Mesenchymal stem cell (in vitro differentiated cells and primary cell): ENCODE measurements at regions not wholly inside any gene's neighbourhood (a gene's known extent, or its start where the extent isn't known, plus 50 kb on each side); places are given as distances from the start of the nearest gene placed in this dataset.
A peak's percentile ranks its signal among the peaks of the same experiment; 100 is the strongest.
"Not testable (repeated sequence)": the region's sequence is repeated elsewhere in the genome, so short reads cannot be mapped to it uniquely, and the experiment has no call there.

Source experiments
- DNase-seq: peaks from one replicate; pipeline ENCODE4 v3.0.0-alpha.2; 2013
- H2AFZ ChIP-seq: one replicate; pipeline ENCODE4 v1.6.1; 2013; ENCODE audit warnings: low read depth, mild to moderate bottlenecking, control low read depth, inconsistent platforms, low read length, moderate library complexity
- H2AK5ac ChIP-seq: 2 replicates; pipeline ENCODE4 v1.6.1; 2013; ENCODE audit warnings: low read length, moderate library complexity, mild to moderate bottlenecking, inconsistent platforms; ENCODE audit not compliant: severe bottlenecking
- H2BK120ac ChIP-seq: one replicate; pipeline ENCODE4 v1.6.1; 2013; ENCODE audit warnings: low read depth, mild to moderate bottlenecking, inconsistent platforms, low read length, moderate library complexity
- H2BK12ac ChIP-seq, 2 experiments: one replicate each; pipeline ENCODE4 v1.6.1; 2013; ENCODE audit warnings: inconsistent platforms in 2 of 2, low read length in 2 of 2, mild to moderate bottlenecking in 2 of 2, moderate library complexity in 2 of 2, control low read depth in 1 of 2
- H2BK15ac ChIP-seq: one replicate; pipeline ENCODE4 v1.6.1; 2013; ENCODE audit warnings: mild to moderate bottlenecking, low read depth, inconsistent platforms; ENCODE audit not compliant: poor library complexity, severe bottlenecking
- H2BK5ac ChIP-seq: 2 replicates; pipeline ENCODE4 v1.6.1; 2013; ENCODE audit warnings: low read depth, mild to moderate bottlenecking, low read length, control low read depth, inconsistent platforms; ENCODE audit not compliant: poor library complexity, severe bottlenecking
- H3K14ac ChIP-seq, 2 experiments: one replicate each; pipeline ENCODE4 v1.6.1; 2013; ENCODE audit warnings: inconsistent platforms in 2 of 2, low read length in 2 of 2, control low read depth in 1 of 2, mild to moderate bottlenecking in 1 of 2, moderate library complexity in 1 of 2
- H3K18ac ChIP-seq, 2 experiments: one replicate each; pipeline ENCODE4 v1.6.1; 2013; ENCODE audit warnings: inconsistent platforms in 2 of 2, low read length in 2 of 2, control low read depth in 1 of 2, low read depth in 1 of 2, mild to moderate bottlenecking in 1 of 2
- H3K23ac ChIP-seq, 2 experiments: one replicate each; pipeline ENCODE4 v1.6.1; 2013; ENCODE audit warnings: inconsistent platforms in 2 of 2, low read length in 2 of 2, mild to moderate bottlenecking in 2 of 2, moderate library complexity in 2 of 2, control low read depth in 1 of 2
- H3K27ac ChIP-seq: 2 replicates; pipeline ENCODE4 v1.5.1; 2013; ENCODE audit warnings: mild to moderate bottlenecking, moderate library complexity, low read length, control low read depth, inconsistent platforms; ENCODE audit not compliant: poor library complexity, severe bottlenecking
- H3K27me3 ChIP-seq, 2 experiments: 2 replicates each; pipeline versions ENCODE4 v1.6.1 to v1.7.0; 2013; ENCODE audit warnings: low read length in 2 of 2, mild to moderate bottlenecking in 2 of 2, moderate library complexity in 2 of 2, control low read depth in 1 of 2, inconsistent platforms in 1 of 2; ENCODE audit not compliant: control insufficient read depth in 1 of 2, insufficient read depth in 1 of 2
- H3K36me3 ChIP-seq, 2 experiments: 2 replicates each; pipeline versions ENCODE4 v1.6.1 to v1.7.0; 2013; ENCODE audit warnings: low read length in 2 of 2, control low read depth in 1 of 2, inconsistent platforms in 1 of 2, low read depth in 1 of 2, mild to moderate bottlenecking in 1 of 2; ENCODE audit not compliant: insufficient read depth in 2 of 2, control insufficient read depth in 1 of 2
- H3K4ac ChIP-seq, 2 experiments: one replicate each; pipeline ENCODE4 v1.6.1; 2013; ENCODE audit warnings: inconsistent platforms in 2 of 2, low read length in 2 of 2, mild to moderate bottlenecking in 2 of 2, moderate library complexity in 2 of 2, control low read depth in 1 of 2, low read depth in 1 of 2
- H3K4me1 ChIP-seq: 2 replicates; pipeline ENCODE4 v1.6.1; 2013; ENCODE audit warnings: low read depth, low read length, control low read depth; ENCODE audit not compliant: control insufficient read depth, insufficient read depth
- H3K4me2 ChIP-seq: 2 replicates; pipeline ENCODE4 v1.6.1; 2013; ENCODE audit warnings: low read length, mild to moderate bottlenecking, inconsistent platforms; ENCODE audit not compliant: poor library complexity, severe bottlenecking
- H3K4me3 ChIP-seq, 2 experiments: 2 replicates each; pipeline versions ENCODE4 v1.5.1 to v1.7.0; 2013; ENCODE audit warnings: low read length in 2 of 2, mild to moderate bottlenecking in 2 of 2, control low read depth in 1 of 2, low read depth in 1 of 2; ENCODE audit not compliant: insufficient read depth in 1 of 2
- H3K79me1 ChIP-seq: replicated peaks from 2 replicates; pipeline ENCODE4 v1.6.1; 2013; ENCODE audit warnings: mild to moderate bottlenecking, control low read depth, low read length, inconsistent platforms; ENCODE audit not compliant: poor library complexity, severe bottlenecking
- H3K9ac ChIP-seq: 2 replicates; pipeline ENCODE4 v1.7.0; 2013; ENCODE audit warnings: mild to moderate bottlenecking, low read length, moderate library complexity
- H3K9me3 ChIP-seq: 2 replicates; pipeline ENCODE4 v1.7.0; 2013; ENCODE audit warnings: mild to moderate bottlenecking, low read length; ENCODE audit not compliant: control insufficient read depth
- H4K8ac ChIP-seq: one replicate; pipeline ENCODE4 v1.6.1; 2013; ENCODE audit warnings: inconsistent platforms, mild to moderate bottlenecking, low read length, moderate library complexity
- H4K91ac ChIP-seq: one replicate; pipeline ENCODE4 v1.6.1; 2013; ENCODE audit warnings: mild to moderate bottlenecking, low read length, inconsistent platforms
- WGBS: methylation state at CpG from one replicate; pipeline ENCODE4 v1.1.7; 2013; ENCODE audit warnings: mixed read lengths; 5-methylcytosine and 5-hydroxymethylcytosine counted together

- H3K9ac ChIP-seq, result no peak overlapping the region
- H4K8ac ChIP-seq, result no peak overlapping the region
- H3K79me1 ChIP-seq, result no peaks in the 10 kb centered on the region
- no peaks in the 10 kb centered on the region for H3K9me3 ChIP-seq
- no peak overlapping the region for H3K23ac ChIP-seq
- no peak overlapping the region for H2AK5ac ChIP-seq
- WGBS, result 91% methylated on average over 1 of the region's 3 CpGs
- no peak overlapping the region for H4K91ac ChIP-seq
- no peak overlapping the region for H3K14ac ChIP-seq
- H3K27me3 ChIP-seq, result no peaks in the 10 kb centered on the region
- no peak overlapping the region for H3K4me2 ChIP-seq
- H2BK5ac ChIP-seq, result no peak overlapping the region
- H2BK12ac ChIP-seq, result no peak overlapping the region
- no peak overlapping the region for H2BK120ac ChIP-seq
- H3K4ac ChIP-seq, result no peak overlapping the region
- H3K4me3 ChIP-seq, result no peak overlapping the region
- no peak overlapping the region for H2AFZ ChIP-seq
- DNase-seq, result no peak
- no peak overlapping the region for H3K18ac ChIP-seq
- H3K36me3 ChIP-seq, result no peaks in the 10 kb centered on the region
- no peak overlapping the region for H3K27ac ChIP-seq
- no peak overlapping the region for H2BK15ac ChIP-seq
- no peaks in the 10 kb centered on the region for H3K4me1 ChIP-seq
These were observed 98.8 kb upstream of the TMTC4 start for GRCh38 chr13:100773429-100773828.

- H4K91ac ChIP-seq, result no peak overlapping the region
- no peak overlapping the region for H3K27ac ChIP-seq
- no peak overlapping the region for H3K14ac ChIP-seq
- DNase-seq, result no peak
- no peak overlapping the region for H3K18ac ChIP-seq
- H3K36me3 ChIP-seq, result no peaks in the 10 kb centered on the region
- H2AK5ac ChIP-seq, result no peak overlapping the region
- H3K27me3 ChIP-seq, result no peaks in the 10 kb centered on the region
- H2BK15ac ChIP-seq, result no peak overlapping the region
- 100% methylated on average over 1 of the region's 2 CpGs for WGBS
- no peak overlapping the region for H4K8ac ChIP-seq
- no peak overlapping the region for H3K9ac ChIP-seq
- H3K9me3 ChIP-seq, result no peaks in the 10 kb centered on the region
- H3K79me1 ChIP-seq, result no peaks in the 10 kb centered on the region
- no peak overlapping the region for H2BK5ac ChIP-seq
- no peak overlapping the region for H3K4me2 ChIP-seq
- H3K4me1 ChIP-seq, result no peaks in the 10 kb centered on the region
- H3K4me3 ChIP-seq, result no peak overlapping the region
- H2BK120ac ChIP-seq, result no peak overlapping the region
- H2AFZ ChIP-seq, result no peak overlapping the region
- no peak overlapping the region for H3K4ac ChIP-seq
- no peak overlapping the region for H3K23ac ChIP-seq
- H2BK12ac ChIP-seq, result no peak overlapping the region
These were observed 92.6 kb upstream of the TMTC4 start for GRCh38 chr13:100767192-100767591.

- H3K23ac ChIP-seq, H3K27me3 ChIP-seq, H3K9ac ChIP-seq, H3K9me3 ChIP-seq, H3K4ac ChIP-seq, H2AK5ac ChIP-seq, H2BK15ac ChIP-seq, H2AFZ ChIP-seq, H3K36me3 ChIP-seq, H2BK120ac ChIP-seq, H3K4me2 ChIP-seq, H2BK5ac ChIP-seq, H3K4me1 ChIP-seq, H3K18ac ChIP-seq, H2BK12ac ChIP-seq, H3K27ac ChIP-seq, H4K91ac ChIP-seq, H3K79me1 ChIP-seq, DNase-seq, H3K14ac ChIP-seq, H3K4me3 ChIP-seq: not testable (repeated sequence)
- peak overlapping the region; percentile 14 for H4K8ac ChIP-seq
- WGBS, result 74% methylated on average over 4 of the region's 4 CpGs
These were observed 92.0 kb upstream of the TMTC4 start for GRCh38 chr13:100766570-100766969.

- Histone ChIP-seq H2BK120ac (no peak overlapping the region), H3K4me1 (no peaks in the 10 kb centered on the region), H2BK15ac (no peak overlapping the region), H3K14ac (no peak overlapping the region), H3K9ac (no peak overlapping the region), H3K9me3 (no peaks in the 10 kb centered on the region), H4K91ac (no peak overlapping the region), H2BK12ac (no peak overlapping the region), H3K36me3 (no peaks in the 10 kb centered on the region), H3K27me3 (no peaks in the 10 kb centered on the region), H3K18ac (no peak overlapping the region), H4K8ac (no peak overlapping the region), H2AFZ (no peak overlapping the region), H3K23ac (no peak overlapping the region), H3K4ac (no peak overlapping the region), H3K4me3 (no peak overlapping the region), H3K79me1 (no peaks in the 10 kb centered on the region), H3K4me2 (no peak overlapping the region), H2BK5ac (no peak overlapping the region), H3K27ac (no peak overlapping the region), H2AK5ac (no peak overlapping the region)
- WGBS, result 92% methylated on average over 9 of the region's 9 CpGs
- no peak for DNase-seq
These were observed 90.3 kb upstream of the TMTC4 start for GRCh38 chr13:100764937-100765336.
